ENCODE measurements at regions not wholly inside any gene's neighbourhood (a gene's known extent, or its start where the extent isn't known, plus 50 kb on each side); places are given as distances from the start of the nearest gene placed in this dataset.

GRCh38 chr2:187918996-187919821, 365.0 kb upstream of the TFPI start:
- Histone ChIP-seq H4K5ac (ENCODE audit: insufficient read length, low read depth, low read length) (no peak overlapping the region), H2AFZ (ENCODE audit: low read length) (no peak overlapping the region), H2BK5ac (ENCODE audit: low read depth, low read length) (no peak overlapping the region), H3K9ac (replicated peaks in 1 of 4; ENCODE audit: extremely low read depth in 1 of 4, low read depth in 3 of 4, low read length in 3 of 4) (no peak overlapping the region), H3K23ac (ENCODE audit: insufficient read length) (no peak overlapping the region), H3K4ac (replicated peaks; ENCODE audit: insufficient read length, low read depth, low read length) (no peak overlapping the region), H3K79me1 (ENCODE audit: low read depth, low read length) (no peaks in the 10 kb centered on the region), H3K27ac (ENCODE audit: low read depth, low read length) (no peak overlapping the region), H3K4me1 (replicated peaks in 1 of 4; ENCODE audit: control insufficient read depth in 3 of 4, insufficient read depth in 4 of 4, low read length in 3 of 4) (no peaks in the 10 kb centered on the region), H2AK5ac (ENCODE audit: low read depth, low read length) (no peak overlapping the region), H3K14ac (ENCODE audit: insufficient read length) (no peak overlapping the region), H3K79me2 (ENCODE audit: control insufficient read depth in 1 of 2, insufficient read depth in 2 of 2, low read length in 2 of 2) (no peaks in the 10 kb centered on the region), H2BK12ac (ENCODE audit: low read depth, low read length) (no peak overlapping the region), H3K9me3 (ENCODE audit: insufficient read depth in 2 of 2, low read depth in 1 of 2, low read length in 1 of 2) (no peaks in the 10 kb centered on the region), H3K23me2 (ENCODE audit: low read depth, low read length) (no peaks in the 10 kb centered on the region), H4K8ac (ENCODE audit: extremely low read depth, insufficient read depth, low read length) (no peak overlapping the region), H2BK15ac (ENCODE audit: low read length) (no peak overlapping the region), H3K27me3 (replicated peaks in 1 of 4; ENCODE audit: control insufficient read depth in 3 of 4, extremely low read depth in 1 of 4, insufficient read depth in 3 of 4, low read length in 3 of 4) (no peaks in the 10 kb centered on the region), H4K20me1 (replicated peaks in 1 of 2; ENCODE audit: control insufficient read depth in 1 of 2, insufficient read depth in 2 of 2, low read length in 2 of 2) (no peaks in the 10 kb centered on the region), H3K4me3 (ENCODE audit: extremely low read depth in 1 of 4, insufficient read depth in 2 of 4, low read depth in 3 of 4, low read length in 4 of 4) (no peak overlapping the region), H3K4me2 (ENCODE audit: insufficient read depth in 1 of 2, low read depth in 2 of 2, low read length in 2 of 2) (no peak overlapping the region), H4K91ac (replicated peaks; ENCODE audit: insufficient read length, low read length) (no peak overlapping the region), H2BK20ac (ENCODE audit: low read length) (no peak overlapping the region), H3K18ac (ENCODE audit: extremely low read depth, low read length) (no peak overlapping the region), H3K36me3 (ENCODE audit: control insufficient read depth in 2 of 4, insufficient read depth in 4 of 4, low read length in 3 of 4) (no peaks in the 10 kb centered on the region), H2BK120ac (replicated peaks; ENCODE audit: low read depth, low read length) (no peak overlapping the region), H3K56ac (replicated peaks; ENCODE audit: insufficient read length, low read depth, low read length) (no peak overlapping the region)
- 94% methylated on average over 4 of the region's 4 CpGs; no CpG with 5 or more reads in 1 of the 2 experiments for WGBS, 2 experiments (ENCODE audit: extremely low coverage in 1 of 2, insufficient coverage in 1 of 2, insufficient read length in 1 of 2, insufficient replicate concordance in 2 of 2, low coverage in 1 of 2, low lambda C conversion rate in 2 of 2, missing lambda C conversion rate in 1 of 2)
- FAIRE-seq (peak; percentile 79), DNase-seq (ENCODE audit: low read depth in 1 of 2, low spot score in 2 of 2) (no peak)
- ChIA-PET CTCF (ENCODE audit: partially characterized antibody) (no interaction called here), POLR2A (ENCODE audit: partially characterized antibody) (no interaction called here)

All from H1 (cell line).